LNCaP clone FGC (cell line): ENCODE measurements at regions not wholly inside any gene's neighbourhood (a gene's known extent, or its start where the extent isn't known, plus 50 kb on each side); places are given as distances from the start of the nearest gene placed in this dataset.
A peak's percentile ranks its signal among the peaks of the same experiment; 100 is the strongest.
"Not testable (repeated sequence)": the region's sequence is repeated elsewhere in the genome, so short reads cannot be mapped to it uniquely, and the experiment has no call there.

Source experiments
- DNase-seq: peaks from one replicate; pipeline ENCODE4 v3.0.0-alpha.2; 2011; ENCODE audit warnings: low read depth
- H3K4me3 ChIP-seq: 2 replicates; pipeline ENCODE4 v1.5.1; 2011; ENCODE audit warnings: mild to moderate bottlenecking, low read depth, low read length, control low read depth
- CTCF ChIP-seq: IDR thresholded peaks from 2 replicates; pipeline ENCODE4 v1.5.1; 2012; ENCODE audit warnings: mild to moderate bottlenecking; ENCODE audit not compliant: control insufficient read depth, insufficient read depth; ENCODE audit errors: extremely low read depth

GRCh38 chr5:143977891-143978461, 166.0 kb downstream of the HMHB1 start:
- TF ChIP-seq CTCF, result no peak
- DNase-seq, result peak; percentile 50
- no peak overlapping the region for H3K4me3 ChIP-seq

- no peak for DNase-seq
- no peak overlapping the region for H3K4me3 ChIP-seq
- no peak for TF ChIP-seq CTCF
Measured at GRCh38 chr5:143979044-143979690, 167.2 kb downstream of the HMHB1 start.

GRCh38 chr5:143980506-143980905, 168.5 kb downstream of the HMHB1 start:
- no peak for DNase-seq
- no peak overlapping the region for H3K4me3 ChIP-seq
- no peak for TF ChIP-seq CTCF

- not testable (repeated sequence) for H3K4me3 ChIP-seq, DNase-seq
Measured at GRCh38 chr5:143982957-143983356, 171.0 kb downstream of the HMHB1 start.

GRCh38 chr5:143985832-143986515, 174.0 kb downstream of the HMHB1 start:
- no peak for TF ChIP-seq CTCF
- no peak overlapping the region for H3K4me3 ChIP-seq
- DNase-seq, result no peak

GRCh38 chr5:143986516-143987212, 174.7 kb downstream of the HMHB1 start:
- no peak for TF ChIP-seq CTCF
- DNase-seq, result no peak
- no peak overlapping the region for H3K4me3 ChIP-seq

GRCh38 chr5:143987264-143987663, 175.3 kb downstream of the HMHB1 start:
- no peak for DNase-seq
- TF ChIP-seq CTCF, result no peak
- no peak overlapping the region for H3K4me3 ChIP-seq
